Loucy (cell line): ENCODE measurements at regions not wholly inside any gene's neighbourhood (a gene's known extent, or its start where the extent isn't known, plus 50 kb on each side); places are given as distances from the start of the nearest gene placed in this dataset.

ENCODE experiments used
- H2AFZ ChIP-seq: fragments of 200-600 bp; sonication (generic); 2 replicates; pipeline ENCODE4 v1.6.0; 2016; ENCODE audit warnings: antibody characterized with exemption, mild to moderate bottlenecking, low read length, moderate library complexity
- H3F3A ChIP-seq: fragments of 200-600 bp; 2 replicates; pipeline ENCODE4 v1.6.0; 2016; ENCODE audit warnings: antibody characterized with exemption, low read depth, mild to moderate bottlenecking
- H3K27me3 ChIP-seq: fragments of 200-600 bp; sonication (generic); 2 replicates; pipeline ENCODE4 v1.6.1; 2014; ENCODE audit warnings: low read length, mild to moderate bottlenecking; ENCODE audit not compliant: insufficient read depth, poor library complexity, severe bottlenecking
- H3K36me3 ChIP-seq: fragments of 200-600 bp; sonication (generic); 2 replicates; pipeline ENCODE4 v1.6.1; 2016; ENCODE audit warnings: low read length; ENCODE audit not compliant: insufficient read depth
- H3K4me1 ChIP-seq: fragments of 200-600 bp; sonication (generic); 2 replicates; pipeline ENCODE4 v1.5.1; 2014; ENCODE audit warnings: low read length, mild to moderate bottlenecking; ENCODE audit not compliant: insufficient read depth, poor library complexity, severe bottlenecking
- H3K4me2 ChIP-seq: fragments of 200-600 bp; sonication (generic); 2 replicates; pipeline ENCODE4 v1.6.0; 2014; ENCODE audit warnings: antibody characterized with exemption, low read length, low read depth, mild to moderate bottlenecking; ENCODE audit not compliant: poor library complexity, severe bottlenecking
- H3K4me3 ChIP-seq: fragments of 200-600 bp; sonication (generic); 2 replicates; pipeline ENCODE4 v1.5.1; 2014; ENCODE audit warnings: low read length, mild to moderate bottlenecking, mixed read lengths; ENCODE audit not compliant: poor library complexity, severe bottlenecking
- H3K79me2 ChIP-seq: fragments of 200-600 bp; sonication (generic); 2 replicates; pipeline ENCODE4 v1.6.1; 2014; ENCODE audit warnings: low read length; ENCODE audit not compliant: insufficient read depth
- H3K9ac ChIP-seq: fragments of 200-600 bp; sonication (generic); 2 replicates; pipeline ENCODE4 v1.6.0; 2014; ENCODE audit warnings: mild to moderate bottlenecking, low read depth, low read length, moderate library complexity; ENCODE audit not compliant: poor library complexity, severe bottlenecking
- H3K9me2 ChIP-seq: fragments of 200-600 bp; sonication (generic); replicated peaks from 2 replicates; pipeline ENCODE4 v1.6.1; 2016; ENCODE audit warnings: low read depth, low read length, mixed read lengths
- H3K9me3 ChIP-seq: fragments of 200-600 bp; sonication (generic); 2 replicates; pipeline ENCODE4 v1.6.1; 2014; ENCODE audit warnings: mild to moderate bottlenecking, antibody characterized with exemption, low read length, low read depth; ENCODE audit not compliant: insufficient read depth
- H4K20me1 ChIP-seq: fragments of 200-600 bp; sonication (generic); 2 replicates; pipeline ENCODE4 v1.6.0; 2014; ENCODE audit warnings: antibody characterized with exemption, low read length, mild to moderate bottlenecking; ENCODE audit not compliant: insufficient read depth, poor library complexity, severe bottlenecking
- CTCF ChIP-seq: fragments of 200-600 bp; sonication (generic); conservative IDR thresholded peaks from 2 replicates; pipeline ENCODE4 v1.5.1; 2014; ENCODE audit warnings: mild to moderate bottlenecking, antibody characterized with exemption, low read length
- EZH2phosphoT487 ChIP-seq: fragments of 200-600 bp; IDR thresholded peaks from 2 replicates; pipeline ENCODE4 v1.6.1; 2018; ENCODE audit warnings: antibody characterized with exemption, mild to moderate bottlenecking, moderate library complexity, borderline replicate concordance

GRCh38 chr2:52292801-52293200 lies 1260.9 kb upstream of the NRXN1 start:
- no peak overlapping the region for H3K4me3 ChIP-seq
- no peaks in the 10 kb centered on the region for H3K27me3 ChIP-seq
- no peaks in the 10 kb centered on the region for H3F3A ChIP-seq
- no peaks in the 10 kb centered on the region for H3K9me2 ChIP-seq
- H3K36me3 ChIP-seq: no peaks in the 10 kb centered on the region
- no peaks in the 10 kb centered on the region for H3K9me3 ChIP-seq
- no peak for TF ChIP-seq EZH2phosphoT487
- no peak for TF ChIP-seq CTCF
- H3K9ac ChIP-seq: no peak overlapping the region
- no peak overlapping the region for H2AFZ ChIP-seq
- H3K79me2 ChIP-seq: no peaks in the 10 kb centered on the region
- H3K4me2 ChIP-seq: no peak overlapping the region
- no peaks in the 10 kb centered on the region for H4K20me1 ChIP-seq
- H3K4me1 ChIP-seq: no peaks in the 10 kb centered on the region

- no peaks in the 10 kb centered on the region for H3K9me3 ChIP-seq
- H2AFZ ChIP-seq: no peak overlapping the region
- no peaks in the 10 kb centered on the region for H3K27me3 ChIP-seq
- TF ChIP-seq CTCF (no peak), EZH2phosphoT487 (no peak)
- H3K9ac ChIP-seq: no peak overlapping the region
- H3K79me2 ChIP-seq: no peaks in the 10 kb centered on the region
- H3K4me3 ChIP-seq: no peak overlapping the region
- no peaks in the 10 kb centered on the region for H3K9me2 ChIP-seq
- H3K4me1 ChIP-seq: no peaks in the 10 kb centered on the region
- no peaks in the 10 kb centered on the region for H4K20me1 ChIP-seq
- no peaks in the 10 kb centered on the region for H3K36me3 ChIP-seq
- H3K4me2 ChIP-seq: no peak overlapping the region
- no peaks in the 10 kb centered on the region for H3F3A ChIP-seq
These were observed 1257.8 kb upstream of the NRXN1 start for GRCh38 chr2:52289741-52290140.

DNA sequence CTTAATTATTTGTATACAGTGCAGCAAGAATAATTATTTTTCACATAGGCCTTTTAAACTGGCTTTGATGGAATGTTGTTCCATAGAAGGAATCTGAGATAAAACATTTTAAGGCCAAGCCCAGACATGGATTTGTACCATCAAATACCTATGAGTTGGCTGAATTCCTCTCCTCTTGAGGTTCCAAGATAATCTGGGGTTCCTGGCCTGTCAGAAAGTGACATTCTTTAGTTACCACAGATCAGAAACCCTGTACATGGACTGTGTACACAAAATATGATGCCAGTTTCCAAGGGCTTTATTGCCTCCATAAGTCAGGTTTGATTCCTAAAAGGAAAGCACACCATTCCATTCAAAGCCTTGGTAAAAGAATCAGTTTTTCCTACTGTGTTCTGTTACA lies 1256.7 kb upstream of the NRXN1 start:
- no peaks in the 10 kb centered on the region for H3K9me2 ChIP-seq
- no peaks in the 10 kb centered on the region for H3K36me3 ChIP-seq
- TF ChIP-seq EZH2phosphoT487 (no peak), CTCF (no peak)
- no peaks in the 10 kb centered on the region for H3K9me3 ChIP-seq
- no peaks in the 10 kb centered on the region for H3F3A ChIP-seq
- H4K20me1 ChIP-seq: no peaks in the 10 kb centered on the region
- no peaks in the 10 kb centered on the region for H3K27me3 ChIP-seq
- no peak overlapping the region for H2AFZ ChIP-seq
- no peak overlapping the region for H3K4me3 ChIP-seq
- no peak overlapping the region for H3K4me2 ChIP-seq
- no peaks in the 10 kb centered on the region for H3K79me2 ChIP-seq
- H3K4me1 ChIP-seq: no peaks in the 10 kb centered on the region
- no peak overlapping the region for H3K9ac ChIP-seq
